Vagina (tissue), 2 donors: ENCODE measurements at regions not wholly inside any gene's neighbourhood (a gene's known extent, or its start where the extent isn't known, plus 50 kb on each side); places are given as distances from the start of the nearest gene placed in this dataset.

Source experiments
- DNase-seq, 2 donors: peaks; one replicate each; pipeline ENCODE4 v3.0.0-alpha.2; 2017; ENCODE audit errors: extremely low spot score in 2 of 2
- H3K27ac ChIP-seq: fragments of 200-600 bp; sonication (generic); one replicate; pipeline ENCODE4 v1.5.1; 2019
- H3K27me3 ChIP-seq: fragments of 200-600 bp; sonication (generic); one replicate; pipeline ENCODE4 v1.5.1; 2019
- H3K36me3 ChIP-seq, 2 donors: fragments of 200-600 bp; sonication (generic); one replicate each; pipeline ENCODE4 v1.5.1; 2017 to 2019
- H3K4me1 ChIP-seq: fragments of 200-600 bp; sonication (generic); one replicate; pipeline ENCODE4 v1.5.1; 2019
- H3K4me3 ChIP-seq, 2 donors: fragments of 200-600 bp; sonication (generic); 1 replicate in 1 of 2; 2 replicates in 1 of 2; pipeline ENCODE4 v1.5.1; 2016 to 2019
- H3K9me3 ChIP-seq: fragments of 200-600 bp; sonication (generic); one replicate; pipeline ENCODE4 v1.5.1; 2019
- CTCF ChIP-seq, 3 experiments: fragments of 450-650 bp in 2 of 3; fragments of 200-600 bp in 1 of 3; sonication (generic) in 1 of 3; IDR thresholded peaks; one replicate each; pipeline ENCODE4 v1.5.1; 2017 to 2019; ENCODE audit warnings: antibody characterized with exemption in 3 of 3, mild to moderate bottlenecking in 2 of 3, moderate library complexity in 2 of 3
- POLR2A ChIP-seq, 2 donors: fragments of 450-650 bp; IDR thresholded peaks; one replicate each; pipeline ENCODE4 v1.6.1; 2017; ENCODE audit warnings: antibody characterized with exemption in 2 of 2, mild to moderate bottlenecking in 2 of 2, moderate library complexity in 2 of 2
- POLR2AphosphoS5 ChIP-seq, 2 donors: sonication (generic); formaldehyde crosslinking; IDR thresholded peaks; one replicate each; pipeline ENCODE4 v1.9.0; 2017; ENCODE audit warnings: antibody characterized with exemption in 2 of 2, mild to moderate bottlenecking in 2 of 2, low read depth in 1 of 2; ENCODE audit not compliant: insufficient read depth in 1 of 2
- intact Hi-C: fragments of 100-400 bp; cut with DNase I; formaldehyde crosslinking; loops from one replicate; pipeline ENCODE4 v1.15.1; 2023

DNA sequence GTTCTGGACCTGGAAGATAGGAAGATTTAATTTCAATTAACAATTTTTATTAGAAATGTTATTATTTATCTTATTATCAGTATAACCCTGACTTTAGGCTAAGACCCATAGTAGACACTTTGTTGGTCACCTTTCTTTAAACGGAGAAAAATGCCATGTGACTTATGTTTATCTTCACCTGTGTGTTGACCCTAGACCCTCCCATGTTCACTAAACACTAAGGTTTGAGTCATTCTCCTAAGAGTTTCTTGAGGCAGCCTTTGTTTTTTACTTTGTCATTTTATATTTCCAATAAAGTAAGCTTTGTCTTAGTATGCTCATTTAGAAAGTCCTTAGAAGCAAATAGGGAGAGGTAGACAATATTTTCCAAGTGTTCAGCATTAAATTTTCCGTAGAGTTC, 771.7 kb downstream of the METTL15 start:
- intact Hi-C loops = no loop called here
- TF ChIP-seq POLR2A (IDR thresholded peaks at IDR 0.05) (no peak), CTCF (IDR thresholded peaks at IDR 0.05) (no peak), POLR2AphosphoS5 (IDR thresholded peaks at IDR 0.05; ENCODE audit: insufficient read depth in 1 of 2, low read depth in 1 of 2) (no peak)
- no peaks in the 10 kb centered on the region for H3K9me3 ChIP-seq
- no peaks in the 10 kb centered on the region for H3K4me1 ChIP-seq
- H3K36me3 ChIP-seq = no peaks in the 10 kb centered on the region
- H3K27me3 ChIP-seq = no peaks in the 10 kb centered on the region
- H3K27ac ChIP-seq = no peak overlapping the region
- DNase-seq = no peak
- H3K4me3 ChIP-seq = no peak overlapping the region

DNA sequence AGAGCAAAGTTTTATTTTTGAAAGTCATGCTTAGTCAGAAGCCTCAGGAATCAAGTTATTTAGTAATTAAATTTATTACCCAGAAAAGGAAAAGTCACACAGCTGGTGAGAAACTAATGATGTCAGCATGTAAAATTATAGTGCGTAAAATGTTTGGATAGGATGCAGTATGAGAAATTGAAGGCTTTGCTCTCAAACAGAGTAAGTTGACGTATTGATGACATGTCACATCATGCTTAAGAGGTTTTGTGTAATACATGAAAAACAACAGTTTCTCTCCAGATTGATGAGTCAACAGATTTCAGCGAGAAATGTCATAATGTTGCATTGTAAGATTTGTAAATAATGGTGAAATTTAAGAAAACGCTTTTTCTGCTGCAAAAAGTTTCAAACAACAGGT, 769.8 kb downstream of the METTL15 start:
- Histone ChIP-seq H3K4me1 (no peaks in the 10 kb centered on the region), H3K4me3 (no peak overlapping the region), H3K27ac (no peak overlapping the region), H3K9me3 (no peaks in the 10 kb centered on the region), H3K36me3 (no peaks in the 10 kb centered on the region), H3K27me3 (no peaks in the 10 kb centered on the region)
- TF ChIP-seq POLR2A (IDR thresholded peaks at IDR 0.05) = no peak
- no peak for TF ChIP-seq CTCF (IDR thresholded peaks at IDR 0.05)
- no peak for TF ChIP-seq POLR2AphosphoS5 (IDR thresholded peaks at IDR 0.05; ENCODE audit: insufficient read depth in 1 of 2, low read depth in 1 of 2)
- intact Hi-C loops = no loop called here
- no peak for DNase-seq

DNA sequence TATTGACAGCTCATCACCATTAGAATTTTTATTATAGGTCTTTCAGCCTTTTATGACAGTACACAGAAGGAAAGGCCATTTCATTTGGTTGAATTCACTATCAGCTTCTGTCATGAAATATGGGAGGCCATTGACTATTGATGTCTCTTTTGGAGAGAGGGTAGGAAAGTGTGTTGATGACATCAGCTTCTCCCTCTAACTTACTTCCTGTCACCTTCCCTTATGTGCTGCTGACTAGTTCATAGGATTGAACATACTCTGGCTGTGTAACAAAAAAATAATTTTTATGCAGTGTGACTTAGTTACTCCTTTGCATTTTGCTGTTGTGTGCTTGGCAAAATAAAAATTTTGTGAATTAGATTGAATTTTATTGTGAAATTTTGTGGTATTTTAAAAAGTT, 769.2 kb downstream of the METTL15 start:
- TF ChIP-seq CTCF (IDR thresholded peaks at IDR 0.05) (no peak), POLR2A (IDR thresholded peaks at IDR 0.05) (no peak), POLR2AphosphoS5 (IDR thresholded peaks at IDR 0.05; ENCODE audit: insufficient read depth in 1 of 2, low read depth in 1 of 2) (no peak)
- Histone ChIP-seq H3K36me3 (no peaks in the 10 kb centered on the region), H3K27ac (no peak overlapping the region), H3K4me1 (no peaks in the 10 kb centered on the region), H3K4me3 (no peak overlapping the region), H3K9me3 (no peaks in the 10 kb centered on the region), H3K27me3 (no peaks in the 10 kb centered on the region)
- no peak for DNase-seq
- intact Hi-C loops = no loop called here

DNA sequence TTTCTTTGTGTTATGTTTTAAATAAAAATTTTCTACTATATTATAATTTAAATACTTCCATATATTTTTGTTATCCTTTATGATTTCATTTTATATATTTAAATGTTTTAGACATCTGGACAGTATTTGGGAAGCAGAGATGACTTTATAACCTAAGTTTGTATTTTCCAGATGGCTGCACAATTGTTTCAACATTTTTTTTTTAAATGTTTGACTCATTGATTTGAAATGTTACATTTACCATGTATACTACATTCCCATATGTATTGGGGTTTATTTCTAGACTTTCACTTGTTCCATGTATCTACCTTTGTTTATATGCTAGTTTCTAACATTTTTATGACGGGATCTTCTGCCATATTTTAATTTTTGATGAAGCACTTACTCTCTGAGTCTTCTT, 766.5 kb downstream of the METTL15 start:
- Histone ChIP-seq H3K27me3 (no peaks in the 10 kb centered on the region), H3K36me3 (no peaks in the 10 kb centered on the region), H3K27ac (no peak overlapping the region), H3K4me1 (no peaks in the 10 kb centered on the region), H3K9me3 (no peaks in the 10 kb centered on the region), H3K4me3 (no peak overlapping the region)
- no peak for TF ChIP-seq POLR2AphosphoS5 (IDR thresholded peaks at IDR 0.05; ENCODE audit: insufficient read depth in 1 of 2, low read depth in 1 of 2)
- TF ChIP-seq CTCF (IDR thresholded peaks at IDR 0.05) = no peak
- no peak for TF ChIP-seq POLR2A (IDR thresholded peaks at IDR 0.05)
- DNase-seq = no peak
- intact Hi-C loops = no loop called here

DNA sequence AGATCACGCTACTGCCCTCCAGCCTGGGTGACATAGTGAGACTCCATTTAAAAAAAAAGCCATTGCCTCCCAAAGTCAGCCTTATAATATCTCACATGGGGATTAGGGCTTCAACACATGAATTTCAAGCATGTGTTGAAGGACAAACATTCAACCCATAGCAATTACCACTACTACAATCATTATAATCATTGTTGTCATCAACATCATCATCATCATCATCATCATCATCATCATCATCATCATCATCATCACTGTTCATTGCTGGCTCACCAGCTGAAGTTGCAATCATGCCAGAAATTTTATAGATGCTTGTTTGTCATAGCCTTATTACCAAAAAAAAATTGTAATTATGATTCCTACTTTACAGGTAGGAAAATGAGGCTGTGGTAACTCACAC, 762.9 kb downstream of the METTL15 start:
- H3K9me3 ChIP-seq = no peaks in the 10 kb centered on the region
- H3K4me1 ChIP-seq = no peaks in the 10 kb centered on the region
- no peaks in the 10 kb centered on the region for H3K36me3 ChIP-seq
- no peak overlapping the region for H3K27ac ChIP-seq
- no peaks in the 10 kb centered on the region for H3K27me3 ChIP-seq
- intact Hi-C loops = no loop called here
- no peak overlapping the region for H3K4me3 ChIP-seq
- no peak for DNase-seq
- TF ChIP-seq CTCF (IDR thresholded peaks at IDR 0.05) (no peak), POLR2A (IDR thresholded peaks at IDR 0.05) (no peak), POLR2AphosphoS5 (IDR thresholded peaks at IDR 0.05; ENCODE audit: insufficient read depth in 1 of 2, low read depth in 1 of 2) (no peak)
